Stimulated activated CD4-positive, alpha-beta T cell treated with anti-CD3 and anti-CD28 coated beads, Interleukin-2, amount 100 ng/mL, for 24 hours (primary cell): ENCODE measurements at regions not wholly inside any gene's neighbourhood (a gene's known extent, or its start where the extent isn't known, plus 50 kb on each side); places are given as distances from the start of the nearest gene placed in this dataset.

Experiments used
- DNase-seq, 2 donors: peaks; one replicate each; pipeline ENCODE4 v3.0.0-alpha.2; 2020

GRCh38 chrX:110432091-110432905 lies 73.7 kb downstream of the RTL9 start:
- no peak for DNase-seq

GRCh38 chrX:110432906-110433215 lies 74.2 kb downstream of the RTL9 start:
- DNase-seq: no peak

GRCh38 chrX:110435196-110435595 lies 76.5 kb downstream of the RTL9 start:
- no peak for DNase-seq

- no peak for DNase-seq
Measured at GRCh38 chrX:110436523-110436922, 77.9 kb downstream of the RTL9 start.

GRCh38 chrX:110437686-110438085 lies 79.0 kb downstream of the RTL9 start:
- no peak for DNase-seq

- DNase-seq: no peak
Measured at GRCh38 chrX:110440016-110440805, 81.6 kb downstream of the RTL9 start.

GRCh38 chrX:110442635-110443034 lies 84.0 kb downstream of the RTL9 start:
- DNase-seq: peak in 1 of 2 donors; percentile 0

GRCh38 chrX:110444996-110445395 lies 86.3 kb downstream of the RTL9 start:
- DNase-seq: no peak

GRCh38 chrX:110448459-110448858 lies 89.8 kb downstream of the RTL9 start:
- no peak for DNase-seq

- DNase-seq: no peak
Measured at GRCh38 chrX:110449312-110449711, 90.7 kb downstream of the RTL9 start.

GRCh38 chrX:110450050-110450449 lies 91.4 kb downstream of the RTL9 start:
- peak; percentile 58 to 60 for DNase-seq

- no peak for DNase-seq
Measured at GRCh38 chrX:110454336-110454735, 95.7 kb downstream of the RTL9 start.

- DNase-seq: no peak
Measured at GRCh38 chrX:110462957-110463356, 104.3 kb downstream of the RTL9 start.

- DNase-seq: no peak
Measured at GRCh38 chrX:110466790-110467189, 108.1 kb downstream of the RTL9 start.

GRCh38 chrX:110472265-110472664 lies 113.6 kb downstream of the RTL9 start:
- no peak for DNase-seq

- DNase-seq: no peak
Measured at GRCh38 chrX:110477593-110478228, 119.1 kb downstream of the RTL9 start.

GRCh38 chrX:110491846-110492620 lies 133.4 kb downstream of the RTL9 start:
- DNase-seq: no peak

- no peak for DNase-seq
Measured at GRCh38 chrX:110504947-110505346, 146.3 kb downstream of the RTL9 start.

GRCh38 chrX:110509755-110510532 lies 151.3 kb downstream of the RTL9 start:
- DNase-seq: no peak

- DNase-seq: no peak
Measured at GRCh38 chrX:110511238-110511637, 152.6 kb downstream of the RTL9 start.

GRCh38 chrX:110512341-110512740 lies 153.7 kb downstream of the RTL9 start:
- no peak for DNase-seq

GRCh38 chrX:110514509-110514908 lies 155.9 kb downstream of the RTL9 start:
- no peak for DNase-seq
